GM12878 (cell line): ENCODE measurements at regions not wholly inside any gene's neighbourhood (a gene's known extent, or its start where the extent isn't known, plus 50 kb on each side); places are given as distances from the start of the nearest gene placed in this dataset.
"Not testable (repeated sequence)": the region's sequence is repeated elsewhere in the genome, so short reads cannot be mapped to it uniquely, and the experiment has no call there.

Experiments
- ATAC-seq: fragments of 200-7000 bp; cut with Tn5 transposase; 3 replicates; pipeline ENCODE4 v1.9.1; 2020; ENCODE audit warnings: mild to moderate bottlenecking, moderate library complexity
- BruUV-seq: library from RNA; stranded (reverse); fragments of 400-500 nt; replicated peaks from 2 replicates; lab custom pipeline; 2021; lab: Mats Ljungman, UMichigan
- CTCF ChIA-PET: fragments of 300-600 bp; sonication (Branson Sonifier 250); formaldehyde crosslinking; extraction: SDS; loops from one replicate; lab custom pipeline; 2021; ENCODE audit warnings: inconsistent platforms; lab: Yijun Ruan, JAX
- POLR2A ChIA-PET: fragments of 350-600 bp; formaldehyde crosslinking; extraction: SDS; loops from one replicate; lab custom pipeline; 2021; ENCODE audit warnings: inconsistent platforms; lab: Charles Lee
- RAD21 ChIA-PET: fragments of 300-600 bp; sonication (Branson Sonifier 250); formaldehyde crosslinking; loops from one replicate; lab custom pipeline; 2023; ENCODE audit warnings: antibody characterized with exemption; ENCODE audit not compliant: unreplicated experiment; lab: Charles Lee
- SMC1A ChIA-PET: fragments of 300-600 bp; sonication (Branson Sonifier 250); formaldehyde crosslinking; loops from one replicate; lab custom pipeline; 2023; ENCODE audit not compliant: unreplicated experiment, uncharacterized antibody; lab: Charles Lee
- DNase-seq: peaks from one replicate; pipeline ENCODE4 v3.0.0-alpha.2; 2011; ENCODE audit warnings: low read depth, low spot score
- FAIRE-seq: peaks from 3 replicates; lab custom pipeline; 2011; peaks lifted over from hg19 to GRCh38; lab: Jason Lieb, UNC
- H2AFZ ChIP-seq: 2 replicates; pipeline ENCODE4 v1.6.0; 2011; ENCODE audit warnings: low read depth, low read length, control low read depth; ENCODE audit not compliant: control insufficient read depth
- H3K27ac ChIP-seq: 2 replicates; pipeline ENCODE4 v1.5.1; 2011; ENCODE audit warnings: control low read depth; ENCODE audit not compliant: control insufficient read depth, insufficient read depth
- H3K27me3 ChIP-seq, 2 experiments: replicated peaks in 1 of 2; 2 replicates each; pipeline versions ENCODE4 v1.6.0 to v1.6.1; 2011; ENCODE audit warnings: low read length in 1 of 2; ENCODE audit not compliant: control insufficient read depth in 2 of 2, insufficient read depth in 2 of 2
- H3K36me3 ChIP-seq, 2 experiments: 2 replicates each; pipeline ENCODE4 v1.5.1; 2011; ENCODE audit warnings: low read length in 1 of 2; ENCODE audit not compliant: control insufficient read depth in 2 of 2, insufficient read depth in 2 of 2
- H3K4me1 ChIP-seq: 2 replicates; pipeline ENCODE4 v1.6.1; 2011; ENCODE audit warnings: mild to moderate bottlenecking, low read length, moderate library complexity, mixed read lengths; ENCODE audit not compliant: control insufficient read depth, insufficient read depth
- H3K4me2 ChIP-seq: 2 replicates; pipeline ENCODE4 v1.6.0; 2011; ENCODE audit warnings: control low read depth; ENCODE audit not compliant: control insufficient read depth, insufficient read depth
- H3K4me3 ChIP-seq: fragments of 200-600 bp; sonication (generic); 2 replicates; pipeline ENCODE4 v1.5.1; 2016
- H3K79me2 ChIP-seq: 2 replicates; pipeline ENCODE4 v1.6.0; 2011; ENCODE audit warnings: low read length; ENCODE audit not compliant: control insufficient read depth, insufficient read depth
- H3K9ac ChIP-seq: 2 replicates; pipeline ENCODE4 v1.8.0; 2011; ENCODE audit warnings: low read length, control low read depth, mixed read lengths; ENCODE audit not compliant: control insufficient read depth, insufficient read depth
- H3K9me3 ChIP-seq: replicated peaks from 3 replicates; pipeline ENCODE4 v1.5.1; 2011; ENCODE audit warnings: mild to moderate bottlenecking, low read length; ENCODE audit not compliant: control insufficient read depth, insufficient read depth
- H4K20me1 ChIP-seq: 2 replicates; pipeline ENCODE4 v1.6.0; 2011; ENCODE audit not compliant: control insufficient read depth, insufficient read depth
- WGBS: methylation state at CpG from one replicate; pipeline ENCODE4 v1.1.6; 2016; ENCODE audit warnings: low lambda C conversion rate; ENCODE audit not compliant: insufficient replicate concordance, insufficient coverage; ENCODE audit errors: missing lambda C conversion rate; 5-methylcytosine and 5-hydroxymethylcytosine counted together
- in situ Hi-C: fragments of 300-500 bp; cut with MboI; formaldehyde crosslinking; loops from 9 replicates; pipeline ENCODE4 v1.14.3; 2018; ENCODE audit warnings: mixed read lengths
- intact Hi-C: fragments of 100-400 bp; cut with micrococcal nuclease; formaldehyde crosslinking; loops from one replicate; pipeline ENCODE4 v1.14.2; 2022; ENCODE audit not compliant: unreplicated experiment

- in situ Hi-C loops, ATAC-seq, POLR2A ChIA-PET, H3K9ac ChIP-seq, RAD21 ChIA-PET, intact Hi-C loops, H3K4me2 ChIP-seq, H3K79me2 ChIP-seq, H3K4me1 ChIP-seq, H3K36me3 ChIP-seq, H2AFZ ChIP-seq, DNase-seq, H3K27me3 ChIP-seq, SMC1A ChIA-PET, H4K20me1 ChIP-seq, H3K27ac ChIP-seq, H3K4me3 ChIP-seq, CTCF ChIA-PET, BruUV-seq, H3K9me3 ChIP-seq: not testable (repeated sequence)
- FAIRE-seq: peak; percentile 38
Measured at GRCh38 chr2:110310988-110311475, 98.7 kb upstream of the MTLN start.

GRCh38 chr2:110308728-110309127 lies 96.4 kb upstream of the MTLN start:
- H3K4me2 ChIP-seq, RAD21 ChIA-PET, H3K27ac ChIP-seq, BruUV-seq, FAIRE-seq, H3K4me1 ChIP-seq, CTCF ChIA-PET, H3K79me2 ChIP-seq, DNase-seq, H4K20me1 ChIP-seq, intact Hi-C loops, H2AFZ ChIP-seq, H3K9me3 ChIP-seq, H3K36me3 ChIP-seq, H3K9ac ChIP-seq, H3K4me3 ChIP-seq, in situ Hi-C loops, H3K27me3 ChIP-seq, SMC1A ChIA-PET, ATAC-seq, POLR2A ChIA-PET: not testable (repeated sequence)
- WGBS: 100% methylated on average over 2 of the region's 3 CpGs

GRCh38 chr2:110292807-110293206 lies 80.5 kb upstream of the MTLN start:
- H2AFZ ChIP-seq, H3K79me2 ChIP-seq, H4K20me1 ChIP-seq, CTCF ChIA-PET, H3K27me3 ChIP-seq, H3K36me3 ChIP-seq, FAIRE-seq, ATAC-seq, in situ Hi-C loops, H3K4me2 ChIP-seq, POLR2A ChIA-PET, DNase-seq, BruUV-seq, SMC1A ChIA-PET, H3K4me1 ChIP-seq, intact Hi-C loops, RAD21 ChIA-PET, H3K4me3 ChIP-seq, H3K9ac ChIP-seq, H3K9me3 ChIP-seq, H3K27ac ChIP-seq: not testable (repeated sequence)
- WGBS: no CpG with 5 or more reads among the region's 4 CpGs

- H2AFZ ChIP-seq, H3K36me3 ChIP-seq, FAIRE-seq, H3K79me2 ChIP-seq, H3K4me1 ChIP-seq, POLR2A ChIA-PET, CTCF ChIA-PET, SMC1A ChIA-PET, ATAC-seq, BruUV-seq, H3K9ac ChIP-seq, intact Hi-C loops, H3K27me3 ChIP-seq, in situ Hi-C loops, H3K27ac ChIP-seq, H4K20me1 ChIP-seq, H3K4me2 ChIP-seq, RAD21 ChIA-PET, H3K9me3 ChIP-seq, DNase-seq, H3K4me3 ChIP-seq: not testable (repeated sequence)
- WGBS: 20% methylated on average over 6 of the region's 6 CpGs
Measured at GRCh38 chr2:110291909-110292579, 79.7 kb upstream of the MTLN start.
